GM12864 (cell line): ENCODE measurements at regions not wholly inside any gene's neighbourhood (a gene's known extent, or its start where the extent isn't known, plus 50 kb on each side); places are given as distances from the start of the nearest gene placed in this dataset.

Source experiments
- DNase-seq: peaks from one replicate; pipeline ENCODE4 v3.0.0-alpha.2; 2011; ENCODE audit warnings: low read depth
- H3K4me3 ChIP-seq: 2 replicates; pipeline ENCODE4 v1.5.1; 2011; ENCODE audit warnings: mild to moderate bottlenecking, low read depth, low read length, control low read depth
- TF ChIP-seq, protein P1 (sequence below): IDR thresholded peaks from 2 replicates; pipeline ENCODE4 v1.5.1; 2011; ENCODE audit warnings: low read depth, mild to moderate bottlenecking, moderate library complexity, low read length, control low read depth, inconsistent platforms; ENCODE audit errors: missing control alignments

DNA sequence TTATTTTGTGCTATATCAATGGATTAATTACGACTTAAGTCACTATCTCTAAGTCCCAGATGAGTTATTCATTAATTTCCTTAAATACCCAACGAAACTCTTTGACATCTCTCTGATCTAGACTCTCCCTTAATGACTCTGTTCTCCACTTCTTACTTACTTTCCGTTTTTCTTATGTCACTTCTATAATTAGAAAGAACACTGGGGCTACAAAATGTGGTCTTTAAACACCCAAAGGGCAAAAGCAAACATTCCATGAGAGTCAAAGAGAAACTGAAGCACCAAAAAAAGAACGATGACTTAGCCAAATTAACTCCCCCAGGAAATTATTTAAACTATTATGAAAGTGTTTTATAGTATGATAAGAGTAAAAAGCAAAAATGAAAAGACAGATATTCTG, 166.4 kb upstream of the UBE2E2 start:
- TF ChIP-seq, protein P1, sequence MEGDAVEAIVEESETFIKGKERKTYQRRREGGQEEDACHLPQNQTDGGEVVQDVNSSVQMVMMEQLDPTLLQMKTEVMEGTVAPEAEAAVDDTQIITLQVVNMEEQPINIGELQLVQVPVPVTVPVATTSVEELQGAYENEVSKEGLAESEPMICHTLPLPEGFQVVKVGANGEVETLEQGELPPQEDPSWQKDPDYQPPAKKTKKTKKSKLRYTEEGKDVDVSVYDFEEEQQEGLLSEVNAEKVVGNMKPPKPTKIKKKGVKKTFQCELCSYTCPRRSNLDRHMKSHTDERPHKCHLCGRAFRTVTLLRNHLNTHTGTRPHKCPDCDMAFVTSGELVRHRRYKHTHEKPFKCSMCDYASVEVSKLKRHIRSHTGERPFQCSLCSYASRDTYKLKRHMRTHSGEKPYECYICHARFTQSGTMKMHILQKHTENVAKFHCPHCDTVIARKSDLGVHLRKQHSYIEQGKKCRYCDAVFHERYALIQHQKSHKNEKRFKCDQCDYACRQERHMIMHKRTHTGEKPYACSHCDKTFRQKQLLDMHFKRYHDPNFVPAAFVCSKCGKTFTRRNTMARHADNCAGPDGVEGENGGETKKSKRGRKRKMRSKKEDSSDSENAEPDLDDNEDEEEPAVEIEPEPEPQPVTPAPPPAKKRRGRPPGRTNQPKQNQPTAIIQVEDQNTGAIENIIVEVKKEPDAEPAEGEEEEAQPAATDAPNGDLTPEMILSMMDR = no peak
- no peak for DNase-seq
- no peak overlapping the region for H3K4me3 ChIP-seq

DNA sequence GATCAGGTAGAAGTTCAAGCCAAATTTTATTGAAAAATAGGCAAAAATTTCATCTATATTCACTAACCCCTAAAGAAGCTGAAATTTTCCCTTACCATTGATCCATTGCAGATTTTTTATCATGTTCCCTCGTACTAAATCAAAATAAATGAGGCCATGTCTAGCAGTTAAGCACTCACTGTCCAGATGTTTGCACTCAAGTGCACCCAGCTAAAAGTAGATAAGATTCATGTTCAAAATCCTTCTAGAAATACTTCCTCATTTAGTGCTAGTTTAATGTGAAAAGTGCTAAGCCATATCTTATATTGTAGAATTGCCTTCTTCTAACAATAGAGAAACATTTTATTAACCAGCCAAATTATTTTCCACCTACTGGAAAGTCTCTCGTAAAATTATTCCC, 164.7 kb upstream of the UBE2E2 start:
- no peak for DNase-seq
- no peak overlapping the region for H3K4me3 ChIP-seq
- TF ChIP-seq, protein P1 = no peak

DNA sequence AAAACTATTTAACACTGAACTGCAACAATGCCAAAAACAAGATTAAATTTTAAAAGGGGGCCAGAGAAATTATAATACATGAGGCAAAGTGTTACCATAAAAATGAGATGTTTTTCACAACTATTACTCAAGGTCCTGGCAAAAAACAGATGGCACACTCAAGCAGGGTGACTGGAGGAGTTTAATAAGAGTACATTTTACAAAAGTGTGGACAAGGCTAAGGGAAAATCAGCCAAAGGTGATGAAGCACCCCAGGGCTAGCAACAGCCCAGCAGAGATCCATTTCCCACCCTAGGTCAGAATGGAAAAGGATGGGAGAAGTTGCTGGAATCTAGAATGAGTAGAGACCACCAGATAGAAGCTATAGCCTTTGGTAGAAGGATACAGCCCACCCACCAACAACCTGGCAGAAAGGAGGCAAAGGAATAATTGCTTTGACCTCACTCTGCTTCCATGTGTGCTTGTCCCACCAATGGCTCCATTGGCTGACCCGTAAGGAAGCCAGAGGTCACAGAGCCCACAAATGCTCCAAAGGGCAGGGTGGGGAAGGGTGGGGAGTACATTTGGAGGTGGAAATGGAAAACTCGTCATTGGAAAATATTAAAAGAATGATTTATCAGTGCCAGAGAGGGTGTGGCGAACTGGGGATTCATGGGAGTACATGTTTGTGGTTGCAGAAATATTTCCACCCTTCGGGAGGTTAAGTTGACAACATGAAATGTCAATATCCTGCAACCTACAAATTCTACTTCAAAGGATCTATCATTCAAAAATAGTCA, 161.0 kb upstream of the UBE2E2 start:
- TF ChIP-seq, protein P1 = no peak
- H3K4me3 ChIP-seq = no peak overlapping the region
- no peak for DNase-seq

DNA sequence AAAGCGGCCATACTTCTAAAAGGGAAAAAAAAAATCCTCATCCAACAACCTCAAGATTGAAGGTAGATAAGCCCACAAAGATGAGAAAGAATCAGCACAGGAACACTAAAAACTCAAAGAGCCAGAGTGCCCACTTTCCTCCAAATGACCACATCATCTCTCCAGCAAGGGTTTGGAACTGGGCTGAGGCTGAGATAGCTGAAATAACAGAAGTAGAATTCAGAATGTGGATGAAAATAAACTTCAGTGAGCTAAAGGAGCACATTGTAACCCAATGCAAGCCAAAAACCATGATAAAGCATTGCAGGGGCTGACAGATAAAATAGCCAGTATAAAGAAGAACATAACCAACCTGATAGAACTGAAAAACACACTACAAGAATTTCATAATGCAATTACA, 158.7 kb upstream of the UBE2E2 start:
- no peak overlapping the region for H3K4me3 ChIP-seq
- TF ChIP-seq, protein P1 = no peak
- DNase-seq = no peak

DNA sequence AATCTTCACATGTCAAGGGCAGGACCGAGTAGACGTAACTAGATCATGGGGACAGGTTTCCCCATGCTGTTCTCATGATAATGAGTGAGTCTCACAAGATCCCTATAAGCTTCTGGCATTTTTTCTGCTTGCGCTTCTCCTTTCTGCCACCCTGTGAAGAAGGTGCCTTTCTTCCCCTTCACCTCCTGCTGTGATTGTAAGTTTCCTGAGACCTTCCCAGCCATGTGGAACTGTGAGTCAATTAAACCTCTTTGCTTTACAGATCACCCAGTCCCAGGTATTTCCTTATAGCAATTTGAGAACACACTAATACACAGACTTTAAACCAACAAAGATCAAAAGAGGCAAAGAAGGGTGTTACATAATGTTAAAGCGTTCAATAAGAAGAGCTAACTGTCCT, 156.6 kb upstream of the UBE2E2 start:
- no peak overlapping the region for H3K4me3 ChIP-seq
- no peak for DNase-seq
- TF ChIP-seq, protein P1 = no peak

DNA sequence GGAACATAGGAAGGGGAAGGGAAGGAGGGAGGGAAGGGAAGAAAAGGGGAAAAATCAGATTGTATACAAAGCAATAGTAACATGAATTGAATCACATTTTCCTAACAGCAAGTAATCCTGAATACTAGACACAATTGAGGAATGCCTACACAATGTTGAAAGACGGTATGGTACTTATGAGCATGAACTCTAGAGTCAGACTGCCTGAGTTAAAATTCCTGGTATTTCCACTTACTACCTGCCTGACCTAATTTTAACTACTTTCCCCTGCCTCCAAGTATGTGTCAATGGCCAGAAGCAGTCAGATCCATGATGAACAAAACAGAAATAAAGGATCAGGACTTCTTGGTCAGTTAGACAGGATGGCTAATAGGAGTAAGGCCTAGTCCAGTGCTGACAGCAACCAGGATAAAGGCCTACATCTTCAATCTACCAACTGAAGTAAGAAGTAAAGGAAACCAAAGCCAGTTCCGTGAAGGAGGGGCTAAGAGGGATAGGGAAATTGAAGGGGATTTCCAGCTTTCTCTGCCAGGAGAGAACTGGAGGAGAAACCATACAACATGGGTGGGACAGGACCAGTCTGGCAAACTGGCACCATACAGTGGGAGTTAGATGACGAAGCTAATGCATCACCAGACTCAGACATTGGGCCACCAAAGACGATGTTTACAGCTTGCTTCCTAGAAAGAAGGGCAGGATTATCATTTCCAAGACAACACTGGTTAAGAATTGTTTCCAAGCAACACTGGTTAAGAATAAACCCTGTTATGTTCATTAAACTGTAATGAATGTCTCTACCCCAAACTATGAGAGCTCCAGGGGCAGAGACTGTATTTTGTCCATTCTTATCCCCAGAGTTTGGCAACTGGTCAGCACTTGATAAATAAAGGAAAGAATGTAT, 151.6 kb upstream of the UBE2E2 start:
- TF ChIP-seq, protein P1 = no peak
- DNase-seq = no peak
- H3K4me3 ChIP-seq = no peak overlapping the region
